ENCODE measurements at regions not wholly inside any gene's neighbourhood (a gene's known extent, or its start where the extent isn't known, plus 50 kb on each side); places are given as distances from the start of the nearest gene placed in this dataset.

- no peak for TF ChIP-seq POLR2A (IDR thresholded peaks at IDR 0.05)
- TF ChIP-seq POLR2AphosphoS5 (IDR thresholded peaks at IDR 0.05), result no peak
- TF ChIP-seq CTCF (IDR thresholded peaks at IDR 0.05), result no peak
- TF ChIP-seq EP300 (IDR thresholded peaks at IDR 0.05), result no peak
These were observed 92.8 kb upstream of the EEF1E1 start for GRCh38 chr6:8195040-8195713.
